B cell (primary cell): ENCODE measurements at regions not wholly inside any gene's neighbourhood (a gene's known extent, or its start where the extent isn't known, plus 50 kb on each side); places are given as distances from the start of the nearest gene placed in this dataset.
A peak's percentile ranks its signal among the peaks of the same experiment; 100 is the strongest.

Experiments
- ATAC-seq: fragments of 200-7000 bp; cut with Tn5 transposase; one replicate; pipeline ENCODE4 v1.10.0; 2021; ENCODE audit warnings: low read depth, mild to moderate bottlenecking, moderate number of reproducible peaks, moderate library complexity
- CTCF ChIA-PET: fragments of 350-600 bp; sonication (Branson Sonifier 250); formaldehyde crosslinking; loops from one replicate; lab custom pipeline; 2021; ENCODE audit warnings: antibody characterized with exemption, inconsistent platforms; lab: Charles Lee
- POLR2A ChIA-PET: fragments of 350-600 bp; sonication (Branson Sonifier 250); formaldehyde crosslinking; loops from one replicate; lab custom pipeline; 2021; ENCODE audit warnings: antibody characterized with exemption; lab: Charles Lee
- DNase-seq: peaks from one replicate; pipeline ENCODE4 v3.0.0; 2013
- H2AFZ ChIP-seq: 2 replicates; pipeline ENCODE4 v1.6.1; 2012; ENCODE audit warnings: mild to moderate bottlenecking, low read depth, low read length; ENCODE audit not compliant: insufficient read depth, poor library complexity, severe bottlenecking
- H3K27ac ChIP-seq, 2 donors: 1 replicate in 1 of 2; 2 replicates in 1 of 2; pipeline ENCODE4 v1.5.1; 2012 to 2013; ENCODE audit warnings: low read length in 2 of 2, mild to moderate bottlenecking in 2 of 2, moderate library complexity in 1 of 2
- H3K27me3 ChIP-seq, 4 experiments: fragments of 200-600 bp in 1 of 4; sonication (generic) in 1 of 4; replicated peaks in 1 of 4; 1 replicate in 2 of 4; 2 replicates in 2 of 4; pipeline versions ENCODE4 v1.6.1 to v1.7.0; 2013 to 2016; ENCODE audit warnings: low read length in 3 of 4, mild to moderate bottlenecking in 2 of 4, mixed read lengths in 1 of 4, moderate library complexity in 1 of 4; ENCODE audit not compliant: insufficient read depth in 4 of 4, control insufficient read depth in 3 of 4; ENCODE audit errors: control extremely low read depth in 1 of 4
- H3K36me3 ChIP-seq, 2 experiments: replicated peaks in 1 of 2; 1 replicate in 1 of 2; 2 replicates in 1 of 2; pipeline versions ENCODE4 v1.6.1 to v1.7.1; 2013; ENCODE audit warnings: low read length in 1 of 2; ENCODE audit not compliant: insufficient read depth in 2 of 2, control insufficient read depth in 1 of 2; ENCODE audit errors: control extremely low read depth in 1 of 2, extremely low read depth in 1 of 2
- H3K4me1 ChIP-seq, 2 donors: fragments of 200-600 bp in 1 of 2; sonication (generic) in 1 of 2; 1 replicate in 1 of 2; 2 replicates in 1 of 2; pipeline versions ENCODE4 v1.5.1 to v1.6.1; 2013 to 2017; ENCODE audit warnings: low read length in 2 of 2; ENCODE audit not compliant: control insufficient read depth in 2 of 2, insufficient read depth in 2 of 2
- H3K4me2 ChIP-seq: replicated peaks from 2 replicates; pipeline ENCODE3; 2012; ENCODE audit warnings: mild to moderate bottlenecking, low read depth, low read length; ENCODE audit not compliant: poor library complexity, severe bottlenecking
- H3K4me3 ChIP-seq, 5 experiments: fragments of 200-600 bp in 1 of 5; sonication (generic) in 1 of 5; 1 replicate in 3 of 5; 2 replicates in 2 of 5; pipeline versions ENCODE4 v1.5.1 to v1.7.0; 2011 to 2016; ENCODE audit warnings: low read length in 4 of 5, mild to moderate bottlenecking in 4 of 5, low read depth in 2 of 5, control low read depth in 1 of 5, moderate library complexity in 1 of 5; ENCODE audit not compliant: insufficient read depth in 1 of 5; ENCODE audit errors: control extremely low read depth in 1 of 5, extremely low read depth in 1 of 5
- H3K79me2 ChIP-seq: fragments of 200-600 bp; sonication (generic); one replicate; pipeline ENCODE4 v1.6.0; 2016; ENCODE audit warnings: low read length; ENCODE audit not compliant: control insufficient read depth, insufficient read depth
- H3K9ac ChIP-seq: fragments of 200-600 bp; sonication (generic); 2 replicates; pipeline ENCODE4 v1.6.1; 2017; ENCODE audit warnings: mild to moderate bottlenecking, low read length, moderate library complexity
- H3K9me3 ChIP-seq, 3 donors: one replicate each; pipeline versions ENCODE4 v1.6.1 to v1.7.1; 2013; ENCODE audit warnings: low read length in 2 of 3; ENCODE audit not compliant: control insufficient read depth in 2 of 3, insufficient read depth in 1 of 3; ENCODE audit errors: control extremely low read depth in 1 of 3
- H4K20me1 ChIP-seq: 2 replicates; pipeline ENCODE4 v1.6.0; 2012; ENCODE audit warnings: mild to moderate bottlenecking, low read length; ENCODE audit not compliant: insufficient read depth, control insufficient read depth, poor library complexity, severe bottlenecking
- H3K27ac Mint-ChIP-seq: one replicate; pipeline ENCODE4 v1.8.0; 2021; ENCODE audit warnings: mixed read lengths
- H3K27me3 Mint-ChIP-seq: one replicate; pipeline ENCODE4 v1.8.0; 2021; ENCODE audit warnings: mixed read lengths
- H3K4me1 Mint-ChIP-seq: one replicate; pipeline ENCODE4 v1.8.0; 2021; ENCODE audit warnings: mixed read lengths
- H3K4me3 Mint-ChIP-seq: one replicate; pipeline ENCODE4 v1.8.0; 2021; ENCODE audit warnings: mixed read lengths
- H3K9me3 Mint-ChIP-seq: one replicate; pipeline ENCODE4 v1.8.0; 2022; ENCODE audit warnings: mixed read lengths; ENCODE audit not compliant: insufficient read depth
- EZH2 ChIP-seq: IDR thresholded peaks from 2 replicates; pipeline ENCODE4 v1.6.1; 2012; ENCODE audit warnings: borderline replicate concordance, low read depth, mild to moderate bottlenecking, moderate library complexity, low read length; ENCODE audit not compliant: insufficient read depth, poor library complexity, severe bottlenecking
- WGBS: methylation state at CpG from one replicate; pipeline ENCODE4 v1.1.5; 2013; ENCODE audit warnings: missing lambda C conversion rate; ENCODE audit not compliant: insufficient coverage; 5-methylcytosine and 5-hydroxymethylcytosine counted together
- intact Hi-C: fragments of 100-400 bp; cut with micrococcal nuclease; formaldehyde crosslinking; loops from one replicate; pipeline ENCODE4 v1.10.0; 2022
- TF ChIP-seq, protein P1 (sequence below): fragments of 200-600 bp; IDR thresholded peaks from one replicate; pipeline ENCODE4 v1.8.0; 2022; ENCODE audit warnings: antibody characterized with exemption, mild to moderate bottlenecking

GRCh38 chrX:3815896-3816664 lies 102.6 kb upstream of the PRKX start:
- CTCF ChIA-PET: no interaction called here
- H3K27me3 Mint-ChIP-seq: no peaks in the 10 kb centered on the region
- ATAC-seq: no peak
- peak overlapping the region; percentile 20 for H3K27ac Mint-ChIP-seq
- H3K4me3 Mint-ChIP-seq: peak overlapping the region; percentile 73
- Histone ChIP-seq H3K27ac (peak overlapping the region; percentile 41 to 90), H2AFZ (peak overlapping the region; percentile 91), H3K9ac (peak overlapping the region; percentile 83), H3K79me2 (no peaks in the 10 kb centered on the region), H4K20me1 (no peaks in the 10 kb centered on the region), H3K4me1 (peaks cover 11 to 14% of the 10 kb centered on the region in 2 donors), H3K9me3 (no peaks in the 10 kb centered on the region), H3K27me3 (no peaks in the 10 kb centered on the region), H3K4me3 (peak overlapping the region in 4 of 5 experiments; percentile 42 to 83 (median 76)), H3K36me3 (no peaks in the 10 kb centered on the region), H3K4me2 (peak overlapping the region; percentile 98)
- TF ChIP-seq, protein P1, sequence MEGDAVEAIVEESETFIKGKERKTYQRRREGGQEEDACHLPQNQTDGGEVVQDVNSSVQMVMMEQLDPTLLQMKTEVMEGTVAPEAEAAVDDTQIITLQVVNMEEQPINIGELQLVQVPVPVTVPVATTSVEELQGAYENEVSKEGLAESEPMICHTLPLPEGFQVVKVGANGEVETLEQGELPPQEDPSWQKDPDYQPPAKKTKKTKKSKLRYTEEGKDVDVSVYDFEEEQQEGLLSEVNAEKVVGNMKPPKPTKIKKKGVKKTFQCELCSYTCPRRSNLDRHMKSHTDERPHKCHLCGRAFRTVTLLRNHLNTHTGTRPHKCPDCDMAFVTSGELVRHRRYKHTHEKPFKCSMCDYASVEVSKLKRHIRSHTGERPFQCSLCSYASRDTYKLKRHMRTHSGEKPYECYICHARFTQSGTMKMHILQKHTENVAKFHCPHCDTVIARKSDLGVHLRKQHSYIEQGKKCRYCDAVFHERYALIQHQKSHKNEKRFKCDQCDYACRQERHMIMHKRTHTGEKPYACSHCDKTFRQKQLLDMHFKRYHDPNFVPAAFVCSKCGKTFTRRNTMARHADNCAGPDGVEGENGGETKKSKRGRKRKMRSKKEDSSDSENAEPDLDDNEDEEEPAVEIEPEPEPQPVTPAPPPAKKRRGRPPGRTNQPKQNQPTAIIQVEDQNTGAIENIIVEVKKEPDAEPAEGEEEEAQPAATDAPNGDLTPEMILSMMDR: no peak
- no peak for TF ChIP-seq EZH2
- peaks cover 13% of the 10 kb centered on the region for H3K4me1 Mint-ChIP-seq
- intact Hi-C loops: no loop called here
- POLR2A ChIA-PET: no interaction called here
- WGBS: under 1% methylated on average over 32 of the region's 50 CpGs
- no peaks in the 10 kb centered on the region for H3K9me3 Mint-ChIP-seq
- peak; percentile 51 for DNase-seq
